GM08714 (cell line): ENCODE measurements at regions not wholly inside any gene's neighbourhood (a gene's known extent, or its start where the extent isn't known, plus 50 kb on each side); places are given as distances from the start of the nearest gene placed in this dataset.

ENCODE experiments used
- H3K4me3 ChIP-seq: fragments of 200-500 bp; sonication (Bioruptor generic); 2 replicates; pipeline ENCODE4 v1.5.1; 2014; ENCODE audit warnings: mild to moderate bottlenecking, low read length, inconsistent platforms
- ZNF274 ChIP-seq: IDR thresholded peaks from 2 replicates; pipeline ENCODE4 v1.6.1; 2012; ENCODE audit warnings: mild to moderate bottlenecking, low read depth, low read length

GRCh38 chr2:156709091-156709490, 272.9 kb downstream of the GPD2 start:
- H3K4me3 ChIP-seq: no peak overlapping the region
- no peak for TF ChIP-seq ZNF274

DNA sequence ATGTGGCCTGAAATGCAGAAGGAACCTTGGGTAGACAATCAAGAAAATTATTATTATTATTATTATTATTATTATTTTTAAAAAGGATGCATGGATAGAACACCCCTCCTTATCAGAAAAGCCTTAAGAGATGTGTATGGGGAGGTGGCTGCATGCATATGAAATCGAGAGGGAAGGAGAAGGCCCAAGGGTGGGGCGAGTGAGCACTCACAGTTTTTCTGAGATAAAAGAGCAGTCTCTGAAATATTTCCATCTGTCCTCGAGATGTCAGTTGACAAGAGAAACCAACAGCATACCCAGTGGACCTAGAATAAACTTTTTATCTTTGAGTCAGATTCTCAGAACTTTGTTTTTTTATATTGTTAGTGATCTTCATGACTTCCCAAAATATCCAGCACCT, 282.9 kb downstream of the GPD2 start:
- no peak for TF ChIP-seq ZNF274
- no peak overlapping the region for H3K4me3 ChIP-seq

DNA sequence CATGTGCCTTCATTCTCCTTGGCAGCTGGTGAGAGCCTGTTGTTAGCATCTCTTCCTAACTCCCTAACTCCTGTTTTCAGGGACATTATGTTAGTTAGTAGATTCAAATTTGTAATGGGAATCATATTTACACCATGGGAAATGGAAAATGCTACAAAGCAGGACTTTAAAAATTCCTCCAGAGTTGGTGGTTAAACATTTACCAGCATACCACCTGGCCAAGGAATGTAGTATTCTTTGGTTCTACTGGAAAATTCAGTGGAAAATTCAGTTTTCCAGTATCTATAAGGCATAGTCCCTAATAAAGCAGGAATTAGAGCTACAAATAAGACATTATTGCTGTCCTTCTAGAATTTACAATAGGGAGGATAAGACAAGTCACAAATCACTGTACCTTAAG, 291.7 kb downstream of the GPD2 start:
- TF ChIP-seq ZNF274: no peak

DNA sequence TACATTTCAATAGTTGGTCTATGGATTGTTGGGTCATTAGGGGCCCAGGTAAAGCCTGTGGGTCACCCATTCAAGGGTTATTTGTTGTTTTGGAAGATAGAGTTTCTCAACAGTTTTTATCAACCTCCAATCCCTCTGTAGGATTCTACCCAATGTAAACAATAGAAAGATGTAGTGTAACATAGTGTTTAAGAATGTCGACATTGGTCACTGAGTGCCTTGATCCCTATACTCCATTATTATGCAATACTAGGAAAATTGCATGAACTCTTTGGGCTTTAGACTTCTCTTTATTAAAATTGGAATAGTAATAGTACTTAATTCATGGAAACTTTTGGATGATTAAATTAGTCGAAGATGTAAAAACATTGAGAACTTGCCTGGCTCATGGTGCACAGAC, 292.1 kb downstream of the GPD2 start:
- no peak for TF ChIP-seq ZNF274
- H3K4me3 ChIP-seq: no peak overlapping the region

More for the DNA sequence above, 291.7 kb downstream of the GPD2 start:
- H3K4me3 ChIP-seq: no peak overlapping the region

DNA sequence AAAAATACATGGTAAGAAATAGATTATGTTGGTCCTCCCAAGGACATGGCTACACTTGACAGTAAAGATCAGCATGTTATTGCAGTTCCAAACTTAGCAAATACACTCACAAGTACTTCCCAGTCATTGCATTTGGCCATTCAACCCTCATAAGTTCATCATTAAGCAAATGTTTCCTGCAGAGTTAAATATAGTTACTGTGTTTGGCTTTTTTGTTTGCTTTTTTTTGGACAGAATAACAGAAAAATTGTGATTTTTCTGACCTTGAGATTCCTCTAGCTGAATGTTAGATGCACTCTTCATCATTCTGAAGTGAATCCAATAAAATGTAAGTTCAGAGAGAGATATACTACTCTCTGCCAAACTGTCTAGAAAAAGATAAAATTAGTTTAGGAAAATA, 295.3 kb downstream of the GPD2 start:
- no peak overlapping the region for H3K4me3 ChIP-seq
- TF ChIP-seq ZNF274: no peak

- TF ChIP-seq ZNF274: no peak
- no peak overlapping the region for H3K4me3 ChIP-seq
Measured at GRCh38 chr2:156736950-156737349, 300.8 kb downstream of the GPD2 start.

DNA sequence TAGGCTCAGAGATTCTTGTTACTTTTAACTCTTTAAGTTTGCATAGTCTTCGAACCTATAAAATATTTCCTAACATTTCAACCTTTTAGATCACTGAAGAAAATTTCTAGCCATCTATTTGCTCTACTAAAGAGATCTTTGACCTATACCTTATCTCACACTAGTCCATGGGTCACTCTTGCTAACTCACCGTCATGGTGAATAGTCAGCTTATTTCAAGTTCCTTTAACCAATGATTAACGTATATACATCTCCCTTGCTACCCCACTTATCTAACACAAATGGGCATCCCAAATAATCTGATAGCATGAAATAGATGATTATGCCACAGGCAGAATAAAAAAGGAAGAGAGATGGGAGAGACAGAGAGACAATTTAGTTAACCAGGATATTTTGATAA, 303.1 kb downstream of the GPD2 start:
- TF ChIP-seq ZNF274: no peak
- H3K4me3 ChIP-seq: no peak overlapping the region

GRCh38 chr2:156745619-156746018, 309.4 kb downstream of the GPD2 start:
- TF ChIP-seq ZNF274: no peak
- no peak overlapping the region for H3K4me3 ChIP-seq

DNA sequence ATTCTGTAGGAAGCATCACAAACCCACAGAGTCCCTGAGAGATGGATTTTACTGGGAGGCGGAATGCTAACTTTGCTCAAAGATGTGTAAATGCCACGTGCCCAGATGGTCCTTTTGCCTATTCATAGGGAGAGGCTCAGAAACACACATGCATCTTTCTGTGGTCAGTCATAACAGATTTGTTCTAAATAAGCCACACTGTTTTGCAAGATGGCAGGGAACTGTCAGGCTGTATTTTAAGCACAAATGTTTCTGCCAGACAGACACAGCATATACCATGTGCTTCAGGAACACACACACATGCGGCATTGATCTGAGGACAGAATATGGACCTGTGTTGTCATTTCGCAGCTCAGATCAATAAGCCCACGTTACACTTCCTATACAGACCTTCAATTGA, 312.0 kb downstream of the GPD2 start:
- H3K4me3 ChIP-seq: no peak overlapping the region
- TF ChIP-seq ZNF274: no peak

DNA sequence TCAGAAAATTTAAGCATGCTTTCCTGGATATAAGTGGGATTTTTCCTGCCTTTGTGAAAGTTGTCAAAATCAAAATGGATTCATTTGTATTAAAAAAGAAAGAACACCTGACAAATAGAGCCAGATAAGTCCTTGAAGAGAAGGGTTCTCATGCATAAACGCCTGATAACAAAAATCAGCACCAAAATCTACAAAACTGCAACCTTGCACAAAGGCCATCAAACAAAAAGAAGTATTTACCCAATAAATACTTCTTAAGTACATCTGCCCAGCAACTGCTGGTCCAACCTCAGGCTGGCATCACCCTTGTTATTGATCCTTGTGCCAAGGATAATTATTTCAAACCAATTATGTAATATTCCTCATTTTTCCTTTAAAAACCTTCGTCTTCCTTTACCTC, 315.9 kb downstream of the GPD2 start:
- no peak overlapping the region for H3K4me3 ChIP-seq

GRCh38 chr2:156753766-156754165, 317.6 kb downstream of the GPD2 start:
- TF ChIP-seq ZNF274: no peak
- H3K4me3 ChIP-seq: no peak overlapping the region

More for the DNA sequence above, 315.9 kb downstream of the GPD2 start:
- TF ChIP-seq ZNF274: no peak

- no peak for TF ChIP-seq ZNF274
Measured at GRCh38 chr2:156756516-156756915, 320.3 kb downstream of the GPD2 start.

DNA sequence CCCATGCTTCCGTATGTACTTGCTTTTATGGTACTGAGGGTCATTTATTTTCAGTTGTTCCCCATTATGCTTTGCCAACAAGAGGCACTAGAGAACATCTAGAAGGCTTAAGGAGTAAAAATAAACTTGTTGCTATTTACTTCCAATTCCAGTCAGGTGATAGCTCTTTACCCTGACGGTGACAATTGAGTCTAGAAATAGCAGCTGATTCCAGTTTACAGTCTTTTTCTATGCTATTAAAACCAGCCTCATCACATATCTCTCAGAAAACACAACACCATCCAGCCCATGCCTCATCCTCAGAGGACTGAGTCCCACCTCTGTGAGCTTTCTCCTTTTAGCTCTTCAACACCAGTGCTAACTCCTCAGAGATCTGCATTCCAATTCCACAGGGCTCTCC, 327.0 kb downstream of the GPD2 start:
- TF ChIP-seq ZNF274: no peak
- no peak overlapping the region for H3K4me3 ChIP-seq

More at GRCh38 chr2:156756516-156756915, 320.3 kb downstream of the GPD2 start:
- H3K4me3 ChIP-seq: no peak overlapping the region

- no peak for TF ChIP-seq ZNF274
- H3K4me3 ChIP-seq: no peak overlapping the region
Measured at GRCh38 chr2:156765043-156765442, 328.9 kb downstream of the GPD2 start.

DNA sequence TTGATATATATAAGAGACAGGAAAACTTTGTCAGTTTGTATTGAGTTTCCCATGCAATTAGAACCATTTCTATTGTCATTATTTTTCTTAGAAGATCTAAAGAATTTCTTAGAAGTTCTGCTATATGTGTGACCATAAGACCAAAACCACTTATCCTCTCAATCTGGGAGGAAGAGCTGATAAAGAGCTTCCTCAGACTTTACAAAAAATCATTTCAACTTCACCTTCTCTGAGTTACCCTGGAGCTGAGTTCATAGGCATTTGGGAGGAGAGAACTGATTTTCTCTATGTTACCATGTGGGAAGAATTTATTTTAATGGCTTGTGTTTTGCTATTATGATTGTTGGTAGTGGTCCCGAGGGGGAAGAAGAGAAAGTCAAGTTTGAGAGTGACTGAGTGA, 329.3 kb downstream of the GPD2 start:
- no peak for TF ChIP-seq ZNF274
- no peak overlapping the region for H3K4me3 ChIP-seq

- TF ChIP-seq ZNF274: no peak
- no peak overlapping the region for H3K4me3 ChIP-seq
Measured at GRCh38 chr2:156769802-156770201, 333.6 kb downstream of the GPD2 start.
